ENCODE measurements at regions not wholly inside any gene's neighbourhood (a gene's known extent, or its start where the extent isn't known, plus 50 kb on each side); places are given as distances from the start of the nearest gene placed in this dataset.

GRCh38 chr2:217683106-217683870 lies 319.5 kb downstream of the TNS1 start:
- intact Hi-C loops (cut with DNase I; ENCODE audit: low total_unique reads) = no loop called here
- TF ChIP-seq POLR2AphosphoS5 (IDR thresholded peaks at IDR 0.05) = no peak
- no peak overlapping the region for H3K4me3 ChIP-seq
- H3K4me1 ChIP-seq = peaks cover 0 to 11% of the 10 kb centered on the region in 2 donors
- H3K9me3 ChIP-seq = no peaks in the 10 kb centered on the region
- H3K27ac ChIP-seq = no peak overlapping the region
- no peaks in the 10 kb centered on the region for H3K36me3 ChIP-seq
- no peaks in the 10 kb centered on the region for H3K27me3 ChIP-seq
- DNase-seq (ENCODE audit: low spot score in 2 of 2) = no peak

- H3K27ac ChIP-seq = no peak overlapping the region
- intact Hi-C loops (cut with DNase I; ENCODE audit: low total_unique reads) = no loop called here
- H3K9me3 ChIP-seq = no peaks in the 10 kb centered on the region
- TF ChIP-seq CTCF (IDR thresholded peaks at IDR 0.05) (no peak), POLR2A (IDR thresholded peaks at IDR 0.05) (no peak), POLR2AphosphoS5 (IDR thresholded peaks at IDR 0.05) (no peak)
- H3K4me1 ChIP-seq = peaks cover 0 to 11% of the 10 kb centered on the region in 2 donors
- H3K4me3 ChIP-seq = no peak overlapping the region
- no peak for DNase-seq (ENCODE audit: low spot score in 2 of 2)
- H3K36me3 ChIP-seq = no peaks in the 10 kb centered on the region
- H3K27me3 ChIP-seq = no peaks in the 10 kb centered on the region
Measured at GRCh38 chr2:217681791-217682190, 321.0 kb downstream of the TNS1 start.

- no peak for DNase-seq (ENCODE audit: low spot score in 2 of 2)
- intact Hi-C loops (cut with DNase I; ENCODE audit: low total_unique reads) = no loop called here
- Histone ChIP-seq H3K9me3 (no peaks in the 10 kb centered on the region), H3K4me3 (no peak overlapping the region), H3K36me3 (no peaks in the 10 kb centered on the region), H3K4me1 (peaks cover 0 to 6% of the 10 kb centered on the region in 2 donors), H3K27ac (no peak overlapping the region), H3K27me3 (no peaks in the 10 kb centered on the region)
- no peak for TF ChIP-seq POLR2A (IDR thresholded peaks at IDR 0.05)
- TF ChIP-seq POLR2AphosphoS5 (IDR thresholded peaks at IDR 0.05) = no peak
- no peak for TF ChIP-seq CTCF (IDR thresholded peaks at IDR 0.05)
Measured at GRCh38 chr2:217680381-217680780, 322.4 kb downstream of the TNS1 start.

- no peak for DNase-seq (ENCODE audit: low spot score in 2 of 2)
- intact Hi-C loops (cut with DNase I; ENCODE audit: low total_unique reads) = no loop called here
- no peak for TF ChIP-seq POLR2A (IDR thresholded peaks at IDR 0.05)
- TF ChIP-seq POLR2AphosphoS5 (IDR thresholded peaks at IDR 0.05) = no peak
- TF ChIP-seq CTCF (IDR thresholded peaks at IDR 0.05) = no peak
- no peaks in the 10 kb centered on the region for H3K36me3 ChIP-seq
- H3K9me3 ChIP-seq = no peaks in the 10 kb centered on the region
- H3K4me1 ChIP-seq = no peaks in the 10 kb centered on the region
- peak overlapping the region in 1 of 2 donors; percentile 63 for H3K27ac ChIP-seq
- no peaks in the 10 kb centered on the region for H3K27me3 ChIP-seq
- H3K4me3 ChIP-seq = no peak overlapping the region
Measured at GRCh38 chr2:217673627-217674026, 329.2 kb downstream of the TNS1 start.

GRCh38 chr2:217672472-217672871 lies 330.3 kb downstream of the TNS1 start:
- peak in 1 of 2 donors; percentile 60 for DNase-seq (ENCODE audit: low spot score in 2 of 2)
- H3K4me1 ChIP-seq = no peaks in the 10 kb centered on the region
- H3K4me3 ChIP-seq = no peak overlapping the region
- H3K36me3 ChIP-seq = no peaks in the 10 kb centered on the region
- no peaks in the 10 kb centered on the region for H3K27me3 ChIP-seq
- intact Hi-C loops (cut with DNase I; ENCODE audit: low total_unique reads) = no loop called here
- peak overlapping the region; percentile 61 to 63 for H3K27ac ChIP-seq
- no peaks in the 10 kb centered on the region for H3K9me3 ChIP-seq
- no peak for TF ChIP-seq POLR2A (IDR thresholded peaks at IDR 0.05)
- TF ChIP-seq POLR2AphosphoS5 (IDR thresholded peaks at IDR 0.05) = peak in 1 of 3 donors; percentile 23
- TF ChIP-seq CTCF (IDR thresholded peaks at IDR 0.05) = no peak
